Mesodermal cell (in vitro differentiated cells): ENCODE measurements at regions not wholly inside any gene's neighbourhood (a gene's known extent, or its start where the extent isn't known, plus 50 kb on each side); places are given as distances from the start of the nearest gene placed in this dataset.
"Not testable (repeated sequence)": the region's sequence is repeated elsewhere in the genome, so short reads cannot be mapped to it uniquely, and the experiment has no call there.

Experiments used
- H3K27ac ChIP-seq: 2 replicates; pipeline ENCODE4 v1.7.0; 2013; ENCODE audit warnings: mild to moderate bottlenecking, low read depth, low read length, moderate library complexity; ENCODE audit not compliant: severe bottlenecking
- H3K36me3 ChIP-seq: 2 replicates; pipeline ENCODE4 v1.7.1; 2013; ENCODE audit warnings: mild to moderate bottlenecking, low read length, moderate library complexity; ENCODE audit not compliant: control insufficient read depth, insufficient read depth
- H3K4me1 ChIP-seq: one replicate; pipeline ENCODE4 v1.7.1; 2013; ENCODE audit warnings: mild to moderate bottlenecking, low read length; ENCODE audit not compliant: insufficient read depth, control insufficient read depth, poor library complexity, severe bottlenecking
- H3K4me3 ChIP-seq: 2 replicates; pipeline ENCODE4 v1.7.0; 2013; ENCODE audit warnings: low read length, control low read depth, mild to moderate bottlenecking; ENCODE audit not compliant: insufficient read depth, poor library complexity, severe bottlenecking; ENCODE audit errors: extremely low read depth
- H3K9me3 ChIP-seq: 2 replicates; pipeline ENCODE4 v1.7.1; 2013; ENCODE audit warnings: mild to moderate bottlenecking, low read length, moderate library complexity; ENCODE audit not compliant: control insufficient read depth
- WGBS, 2 experiments: methylation state at CpG; one replicate each; pipeline ENCODE4 v1.1.5; 2013; ENCODE audit warnings: missing lambda C conversion rate in 2 of 2; ENCODE audit not compliant: insufficient coverage in 2 of 2; 5-methylcytosine and 5-hydroxymethylcytosine counted together

GRCh38 chr6:141878686-141879085, 254.0 kb upstream of the GJE1 start:
- no peaks in the 10 kb centered on the region for H3K9me3 ChIP-seq
- no peaks in the 10 kb centered on the region for H3K36me3 ChIP-seq
- no peak overlapping the region for H3K4me3 ChIP-seq
- no peaks in the 10 kb centered on the region for H3K4me1 ChIP-seq
- H3K27ac ChIP-seq, result no peak overlapping the region

DNA sequence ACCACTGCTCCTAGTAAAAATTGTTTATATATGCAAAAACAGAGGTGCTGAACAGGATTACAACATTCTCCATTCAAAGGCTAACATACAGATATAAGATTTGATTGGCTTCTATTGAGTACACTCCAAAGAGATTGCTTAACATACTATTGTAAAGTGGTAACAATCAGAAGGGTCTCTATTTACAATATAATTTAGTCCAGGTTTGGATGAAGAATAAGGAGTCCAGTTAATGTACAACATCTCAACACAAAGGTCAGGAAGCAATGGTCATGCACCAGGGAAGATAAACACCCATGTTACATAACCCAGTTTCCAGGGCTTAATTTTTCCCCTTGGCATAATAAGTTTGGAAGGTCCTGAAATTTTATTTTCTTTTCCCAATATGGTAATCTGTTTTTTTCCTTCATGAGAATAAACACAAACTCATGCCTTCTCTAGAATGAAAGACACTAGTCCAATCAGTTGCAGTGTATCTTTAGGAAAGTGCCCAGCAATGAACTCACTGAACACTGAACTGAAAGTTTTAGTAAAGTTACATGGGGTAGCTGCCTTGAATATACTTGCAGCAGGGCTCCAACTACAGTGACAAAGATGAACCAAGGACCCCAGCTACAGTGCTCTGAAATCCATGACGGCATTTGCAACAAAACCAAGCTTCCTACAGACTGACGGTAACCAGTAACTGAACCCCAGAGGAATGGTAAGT, 255.3 kb upstream of the GJE1 start:
- H3K4me1 ChIP-seq, result no peaks in the 10 kb centered on the region
- H3K36me3 ChIP-seq, result no peaks in the 10 kb centered on the region
- no peak overlapping the region for H3K27ac ChIP-seq
- H3K4me3 ChIP-seq, result no peak overlapping the region
- H3K9me3 ChIP-seq, result peaks cover 2% of the 10 kb centered on the region
- 83 to 100% methylated on average over 1 to 2 of the region's 2 CpGs for WGBS, 2 experiments

GRCh38 chr6:141874930-141875602, 257.7 kb upstream of the GJE1 start:
- H3K27ac ChIP-seq, result no peak overlapping the region
- H3K4me1 ChIP-seq, result no peaks in the 10 kb centered on the region
- WGBS, 2 experiments, result 93 to 94% methylated on average over 3 to 4 of the region's 6 CpGs
- H3K36me3 ChIP-seq, result no peaks in the 10 kb centered on the region
- peaks cover 3% of the 10 kb centered on the region for H3K9me3 ChIP-seq
- H3K4me3 ChIP-seq, result no peak overlapping the region

- H3K4me3 ChIP-seq, H3K9me3 ChIP-seq, H3K27ac ChIP-seq, H3K4me1 ChIP-seq, H3K36me3 ChIP-seq: not testable (repeated sequence)
- no CpG with 5 or more reads among the region's 2 CpGs for WGBS, 2 experiments
These were observed 263.2 kb upstream of the GJE1 start for GRCh38 chr6:141869509-141869908.

DNA sequence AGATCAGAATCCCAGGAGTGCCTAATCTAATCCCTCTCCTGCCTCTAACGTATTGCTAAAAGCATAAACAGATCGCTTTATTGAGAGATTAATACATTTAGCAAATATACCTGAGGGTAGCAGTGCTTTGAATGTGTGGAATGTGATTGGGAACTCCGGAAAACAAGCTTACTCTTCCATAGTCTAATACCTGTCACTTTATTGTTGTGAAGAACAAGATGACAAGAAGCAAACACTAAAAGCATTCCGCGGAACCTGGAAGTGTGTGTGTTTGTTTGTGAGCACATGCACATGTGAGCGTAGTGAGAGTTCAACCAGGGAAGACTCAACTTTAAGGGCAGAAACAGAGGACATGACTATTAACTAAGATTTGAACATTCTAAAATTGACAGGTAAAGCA, 265.0 kb upstream of the GJE1 start:
- 75 to 100% methylated on average over 2 to 3 of the region's 6 CpGs for WGBS, 2 experiments
- H3K4me3 ChIP-seq, result no peak overlapping the region
- no peak overlapping the region for H3K27ac ChIP-seq
- H3K4me1 ChIP-seq, result no peaks in the 10 kb centered on the region
- H3K36me3 ChIP-seq, result no peaks in the 10 kb centered on the region
- H3K9me3 ChIP-seq, result peaks cover 3% of the 10 kb centered on the region

DNA sequence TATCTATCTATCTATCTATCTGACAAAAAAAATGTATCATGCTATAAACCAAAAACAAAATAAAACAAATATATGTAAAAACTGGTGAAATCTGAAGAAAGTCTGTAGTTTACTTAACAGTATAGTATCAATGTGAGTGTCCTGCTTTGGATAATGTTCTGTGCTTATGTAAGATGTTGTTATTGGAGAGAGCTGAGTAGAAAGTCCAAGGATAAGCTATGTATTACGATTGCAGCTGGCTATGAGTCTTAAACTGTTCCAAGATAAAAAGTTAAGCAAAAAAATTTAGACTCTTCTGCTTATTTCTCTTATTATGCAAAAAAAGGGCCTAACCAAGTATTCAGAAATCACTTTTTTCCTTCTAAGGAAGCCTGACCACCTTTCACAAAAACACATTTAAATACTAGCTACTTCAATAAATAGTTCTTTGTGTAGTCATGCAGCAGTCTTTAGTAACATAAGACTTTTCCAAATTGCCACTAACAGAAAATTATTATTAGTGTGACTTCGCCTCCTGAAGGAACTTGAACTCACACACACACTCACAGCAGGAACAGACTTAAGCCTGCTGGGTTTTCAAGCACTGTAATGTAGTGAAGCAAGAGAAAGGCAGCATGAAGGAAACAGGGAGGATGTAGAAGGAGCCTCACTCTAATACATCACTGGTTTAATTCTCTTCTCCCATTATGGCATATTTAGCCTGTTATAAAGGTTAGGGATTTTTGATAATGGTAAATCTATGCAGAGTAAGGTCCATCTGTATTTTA, 265.8 kb upstream of the GJE1 start:
- Histone ChIP-seq H3K27ac (no peak overlapping the region), H3K4me3 (no peak overlapping the region), H3K36me3 (no peaks in the 10 kb centered on the region), H3K4me1 (no peaks in the 10 kb centered on the region), H3K9me3 (no peaks in the 10 kb centered on the region)
- WGBS, 2 experiments, result 86% methylated on average over 1 of the region's 2 CpGs; no CpG with 5 or more reads in 1 of the 2 experiments

DNA sequence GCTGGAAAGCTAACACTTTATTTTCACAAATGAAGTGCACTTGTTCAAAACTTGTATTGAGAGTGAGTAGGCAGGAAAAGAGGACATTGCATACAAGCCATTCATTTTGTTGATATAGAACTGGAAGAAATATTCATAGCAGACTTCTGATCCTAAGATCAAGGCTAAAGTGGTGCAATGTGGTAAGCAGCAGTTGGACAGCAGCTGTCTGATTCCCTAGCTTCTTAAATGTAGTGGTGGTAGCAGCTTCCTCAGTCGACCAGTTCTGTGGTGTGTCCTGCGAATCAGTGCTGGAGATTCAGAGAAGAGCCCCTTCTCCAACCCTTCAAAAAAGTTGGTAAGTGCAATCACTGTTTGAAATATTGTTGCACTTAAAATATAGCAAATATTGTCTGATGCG, 281.7 kb upstream of the GJE1 start:
- Histone ChIP-seq H3K4me1 (no peaks in the 10 kb centered on the region), H3K36me3 (no peaks in the 10 kb centered on the region), H3K4me3 (no peak overlapping the region), H3K9me3 (no peaks in the 10 kb centered on the region), H3K27ac (no peak overlapping the region)
- 100% methylated on average over 1 of the region's 3 CpGs for WGBS, 2 experiments

DNA sequence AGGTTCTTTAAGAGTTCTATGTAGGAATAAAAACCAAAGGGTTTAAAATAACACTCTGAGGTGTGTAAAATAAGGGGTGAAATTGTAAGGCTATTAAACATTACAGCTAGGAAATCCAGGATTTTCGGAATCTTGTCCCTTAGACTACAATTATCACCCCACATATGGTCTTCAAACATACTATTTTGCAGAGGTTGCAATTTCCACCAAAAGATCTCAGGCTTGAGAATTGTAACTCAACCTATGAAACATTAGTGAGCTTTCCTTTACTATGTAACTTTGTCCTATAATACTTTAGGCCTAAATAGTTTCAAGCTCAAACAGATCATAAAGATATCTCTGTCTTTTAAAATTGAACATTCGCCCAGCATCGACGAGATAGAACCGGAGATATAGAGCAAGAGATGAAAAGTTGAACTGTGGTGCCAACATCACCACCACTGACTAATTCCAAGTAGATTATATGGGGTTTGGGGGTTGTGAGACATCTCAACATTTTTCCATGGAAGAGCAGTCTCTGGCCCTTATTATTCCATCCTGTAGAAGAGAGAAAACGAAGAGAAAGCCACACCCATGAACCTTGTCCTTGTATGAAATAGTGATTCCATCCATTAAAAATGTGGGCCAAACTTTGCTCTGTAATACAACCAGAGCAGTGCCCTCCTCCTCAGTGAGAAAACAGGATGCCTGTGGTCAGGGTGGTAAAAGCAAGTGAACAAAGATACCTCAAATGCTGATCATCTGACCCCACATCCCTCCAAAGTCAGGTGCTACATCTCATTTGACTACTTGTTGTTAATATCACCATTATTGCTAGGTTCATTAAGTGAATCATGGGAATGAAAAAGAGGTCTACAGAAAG, 284.5 kb upstream of the GJE1 start:
- Histone ChIP-seq H3K4me1 (no peaks in the 10 kb centered on the region), H3K27ac (no peak overlapping the region), H3K9me3 (no peaks in the 10 kb centered on the region), H3K4me3 (no peak overlapping the region), H3K36me3 (no peaks in the 10 kb centered on the region)
- 100% methylated on average over 1 of the region's 6 CpGs; no CpG with 5 or more reads in 1 of the 2 experiments for WGBS, 2 experiments

GRCh38 chr6:141846639-141847038, 286.1 kb upstream of the GJE1 start:
- Histone ChIP-seq H3K4me1 (no peaks in the 10 kb centered on the region), H3K9me3 (no peaks in the 10 kb centered on the region), H3K36me3 (no peaks in the 10 kb centered on the region), H3K27ac (no peak overlapping the region), H3K4me3 (no peak overlapping the region)
- WGBS, 2 experiments, result 86% methylated on average over 4 of the region's 4 CpGs

GRCh38 chr6:141843178-141843834, 289.4 kb upstream of the GJE1 start:
- WGBS, 2 experiments, result 94 to 100% methylated on average over 1 of the region's 3 CpGs
- Histone ChIP-seq H3K4me3 (no peak overlapping the region), H3K36me3 (no peaks in the 10 kb centered on the region), H3K4me1 (no peaks in the 10 kb centered on the region), H3K9me3 (no peaks in the 10 kb centered on the region), H3K27ac (no peak overlapping the region)
